ENCODE measurements at regions not wholly inside any gene's neighbourhood (a gene's known extent, or its start where the extent isn't known, plus 50 kb on each side); places are given as distances from the start of the nearest gene placed in this dataset.
"Not testable (repeated sequence)": the region's sequence is repeated elsewhere in the genome, so short reads cannot be mapped to it uniquely, and the experiment has no call there.

DNA sequence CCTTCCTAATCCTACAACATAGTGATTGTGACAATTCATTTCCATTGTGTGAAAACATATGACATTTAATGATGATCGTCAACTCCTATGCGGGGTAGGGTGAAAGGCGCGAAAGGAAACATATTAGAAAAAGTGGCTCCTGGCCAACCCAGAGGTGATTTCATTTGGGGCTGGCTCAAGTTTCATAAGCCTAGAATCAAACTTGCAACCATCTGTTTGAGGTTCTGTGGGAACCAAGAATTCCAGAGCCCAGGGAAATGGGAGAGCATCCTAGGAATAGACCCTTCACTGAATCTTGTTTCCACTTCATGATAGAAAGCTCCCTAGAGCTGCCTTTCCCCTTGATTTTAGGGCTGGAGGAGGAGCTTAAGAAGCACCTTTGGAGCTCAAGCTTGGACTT lies 101.3 kb upstream of the EGFL6 start:
- TF ChIP-seq TAF1 (IDR thresholded peaks at IDR 0.05; ENCODE audit: low read depth, low read length) (no peak), POU2F2 (IDR thresholded peaks at IDR 0.05; ENCODE audit: low read depth, low read length) (no peak), POLR2AphosphoS5 (IDR thresholded peaks at IDR 0.05; ENCODE audit: low read depth, low read length) (no peak), POLR2A (IDR thresholded peaks at IDR 0.05; ENCODE audit: low read depth, low read length) (no peak)
- FAIRE-seq (no peak), DNase-seq (ENCODE audit: insufficient read length, low spot score) (no peak)

DNA sequence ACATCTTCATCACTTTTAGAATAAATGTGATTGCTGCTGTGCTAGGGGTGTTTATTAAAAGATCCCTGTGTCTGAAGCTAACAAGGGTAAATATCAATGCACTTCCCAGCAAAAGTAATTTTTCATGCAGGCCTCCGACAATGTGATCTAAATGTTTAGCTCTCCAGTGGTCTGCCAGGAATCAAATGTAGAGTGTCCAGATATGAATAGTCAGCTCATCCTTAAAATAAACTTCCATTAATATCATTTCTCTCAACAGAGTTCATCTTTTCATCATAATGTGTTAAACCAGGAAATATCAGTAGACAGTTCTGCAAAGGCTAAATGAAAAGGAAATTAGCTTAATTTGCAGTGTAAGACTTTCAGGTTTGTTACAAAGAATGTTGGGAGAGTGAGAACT lies 102.2 kb upstream of the EGFL6 start:
- FAIRE-seq (no peak), DNase-seq (ENCODE audit: insufficient read length, low spot score) (no peak)
- TF ChIP-seq SPI1 (IDR thresholded peaks at IDR 0.05; ENCODE audit: low read depth, low read length), result no peak

DNA sequence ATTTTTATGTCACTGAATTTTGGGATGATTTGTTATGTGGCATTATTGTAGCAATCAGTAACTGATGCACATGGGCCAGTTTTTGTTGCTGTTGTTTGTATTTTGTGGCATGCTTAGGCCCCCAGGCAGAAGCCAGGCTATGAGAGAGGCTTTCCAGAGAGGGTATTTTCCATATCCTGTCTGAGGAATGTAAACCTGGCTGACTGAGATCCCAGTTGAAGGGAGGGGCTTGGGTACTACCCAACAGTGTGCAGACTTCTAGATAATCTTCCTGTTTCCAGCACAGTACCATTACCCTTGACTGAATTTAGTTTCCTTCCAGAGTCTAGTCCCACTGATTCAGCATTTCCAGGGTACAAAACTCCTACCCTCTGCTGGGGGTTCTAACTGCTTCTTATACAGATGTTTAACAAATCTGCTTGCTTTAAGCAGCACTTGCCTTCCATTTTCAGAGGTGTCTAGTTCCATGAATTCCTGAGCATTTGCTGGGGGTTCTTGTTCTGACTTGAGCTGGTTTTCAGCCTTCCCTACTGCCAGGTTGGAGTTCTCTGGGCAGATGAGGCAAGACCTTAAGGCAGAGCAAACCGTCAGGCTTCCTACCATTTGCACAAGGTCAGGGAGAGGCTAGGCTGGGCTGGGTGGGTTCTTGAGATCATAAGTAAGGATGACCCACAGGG lies 104.7 kb upstream of the EGFL6 start:
- TF ChIP-seq SPI1 (IDR thresholded peaks at IDR 0.05; ENCODE audit: low read depth, low read length) (no peak), PAX5 (IDR thresholded peaks at IDR 0.05; ENCODE audit: insufficient read depth, low read length, severe bottlenecking) (no peak), POLR2AphosphoS5 (IDR thresholded peaks at IDR 0.05; ENCODE audit: low read depth, low read length) (no peak), TAF1 (IDR thresholded peaks at IDR 0.05; ENCODE audit: low read depth, low read length) (no peak), POU2F2 (IDR thresholded peaks at IDR 0.05; ENCODE audit: low read depth, low read length) (no peak), POLR2A (IDR thresholded peaks at IDR 0.05; ENCODE audit: low read depth, low read length) (no peak)
- no peak for FAIRE-seq
- DNase-seq (ENCODE audit: insufficient read length, low spot score), result no peak

DNA sequence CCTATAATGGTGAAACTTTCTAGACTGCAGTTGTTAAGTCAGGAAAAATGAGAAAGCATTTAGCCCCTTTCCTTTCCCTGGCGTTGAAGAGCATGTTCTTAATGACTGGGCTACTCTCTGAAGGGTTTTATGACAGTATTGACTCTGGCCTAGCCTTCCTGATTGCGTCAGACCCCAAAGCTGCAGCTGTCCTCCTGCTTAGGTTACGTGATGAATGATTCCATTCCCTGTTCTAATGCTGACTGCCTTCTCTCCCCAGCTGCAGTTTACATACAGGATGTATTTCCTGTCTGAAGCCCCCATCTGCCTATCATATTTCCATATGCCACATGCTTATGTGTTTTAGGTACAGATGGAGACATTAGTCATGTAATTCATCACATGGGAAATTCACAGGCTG lies 105.8 kb upstream of the EGFL6 start:
- TF ChIP-seq TAF1 (IDR thresholded peaks at IDR 0.05; ENCODE audit: low read depth, low read length), result no peak
- FAIRE-seq (peak; percentile 28), DNase-seq (ENCODE audit: insufficient read length, low spot score) (no peak)

DNA sequence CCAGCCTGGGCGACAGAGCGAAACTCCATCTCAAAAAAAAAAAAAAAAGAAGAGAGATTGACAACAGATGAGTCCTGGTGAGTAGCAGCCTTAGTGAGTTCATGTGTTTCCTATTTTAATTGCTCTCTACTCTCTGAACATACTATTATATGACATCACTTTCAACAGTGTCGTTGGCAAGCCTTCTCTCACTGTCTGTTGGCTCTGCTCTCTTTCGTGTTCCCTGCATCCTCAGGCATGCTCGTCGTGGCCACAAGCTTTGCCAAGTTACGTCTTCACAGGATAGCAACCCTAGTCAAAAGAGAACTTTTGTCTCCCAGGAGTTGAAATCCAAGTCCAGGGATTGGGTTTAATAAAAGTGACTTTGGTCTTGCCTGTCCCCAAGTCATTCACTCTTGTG lies 117.1 kb upstream of the EGFL6 start:
- DNase-seq (ENCODE audit: insufficient read length, low spot score) (no peak), FAIRE-seq (peak; percentile 51)
- no peak for TF ChIP-seq TAF1 (IDR thresholded peaks at IDR 0.05; ENCODE audit: low read depth, low read length)
- no peak for TF ChIP-seq SPI1 (IDR thresholded peaks at IDR 0.05; ENCODE audit: low read depth, low read length)
- TF ChIP-seq PAX5 (IDR thresholded peaks at IDR 0.05; ENCODE audit: insufficient read depth, low read length, severe bottlenecking), result no peak
- TF ChIP-seq POLR2A (IDR thresholded peaks at IDR 0.05; ENCODE audit: low read depth, low read length), result no peak
- no peak for TF ChIP-seq POLR2AphosphoS5 (IDR thresholded peaks at IDR 0.05; ENCODE audit: low read depth, low read length)
- TF ChIP-seq POU2F2 (IDR thresholded peaks at IDR 0.05; ENCODE audit: low read depth, low read length), result no peak

DNA sequence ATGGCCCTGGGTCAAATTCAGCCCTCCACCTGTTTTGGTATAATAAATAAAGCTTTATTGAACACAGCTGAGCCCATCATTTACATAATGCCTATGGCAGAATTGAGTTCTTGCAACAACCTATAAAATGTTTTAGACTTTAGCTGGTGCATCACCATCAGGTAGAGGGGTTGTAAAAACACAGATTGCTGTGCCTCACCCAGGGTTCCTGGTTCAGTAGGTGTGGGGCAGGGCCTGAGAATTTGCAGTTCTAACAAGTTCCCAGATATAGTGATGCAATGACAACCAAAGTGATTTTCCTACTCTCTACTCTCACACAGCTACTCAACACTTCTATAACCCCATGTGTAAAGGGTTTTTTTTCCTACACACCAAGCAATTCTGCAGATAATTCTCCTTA lies 120.0 kb upstream of the EGFL6 start:
- TF ChIP-seq PAX5 (IDR thresholded peaks at IDR 0.05; ENCODE audit: insufficient read depth, low read length, severe bottlenecking), result no peak
- TF ChIP-seq SPI1 (IDR thresholded peaks at IDR 0.05; ENCODE audit: low read depth, low read length), result no peak
- TF ChIP-seq TAF1 (IDR thresholded peaks at IDR 0.05; ENCODE audit: low read depth, low read length), result no peak
- TF ChIP-seq POLR2A (IDR thresholded peaks at IDR 0.05; ENCODE audit: low read depth, low read length), result no peak
- TF ChIP-seq POLR2AphosphoS5 (IDR thresholded peaks at IDR 0.05; ENCODE audit: low read depth, low read length), result no peak
- TF ChIP-seq POU2F2 (IDR thresholded peaks at IDR 0.05; ENCODE audit: low read depth, low read length), result no peak
- no peak for DNase-seq (ENCODE audit: insufficient read length, low spot score)
- no peak for FAIRE-seq

DNA sequence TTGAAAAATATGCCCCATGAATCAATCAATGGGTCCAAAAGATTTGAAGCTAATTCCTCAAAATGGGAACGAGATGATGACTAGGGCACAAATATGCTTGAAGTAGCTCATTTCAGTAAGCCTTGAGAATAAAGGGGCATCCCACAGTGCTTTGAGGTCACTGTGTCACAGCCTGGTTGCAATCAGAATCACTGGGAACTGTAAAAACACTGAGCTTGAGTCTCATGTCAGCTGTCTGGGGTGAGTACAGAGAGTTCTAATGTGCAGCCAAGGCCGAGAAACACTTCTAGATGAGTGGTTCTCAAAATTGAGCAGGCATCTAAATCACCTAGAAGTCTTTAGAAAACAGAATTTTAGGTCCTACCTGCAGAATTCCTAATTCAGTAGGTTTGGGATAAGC lies 120.5 kb upstream of the EGFL6 start:
- DNase-seq (ENCODE audit: insufficient read length, low spot score) (no peak), FAIRE-seq (no peak)
- TF ChIP-seq TAF1 (IDR thresholded peaks at IDR 0.05; ENCODE audit: low read depth, low read length) (no peak), POU2F2 (IDR thresholded peaks at IDR 0.05; ENCODE audit: low read depth, low read length) (no peak), POLR2A (IDR thresholded peaks at IDR 0.05; ENCODE audit: low read depth, low read length) (no peak), SPI1 (IDR thresholded peaks at IDR 0.05; ENCODE audit: low read depth, low read length) (no peak), PAX5 (IDR thresholded peaks at IDR 0.05; ENCODE audit: insufficient read depth, low read length, severe bottlenecking) (no peak), POLR2AphosphoS5 (IDR thresholded peaks at IDR 0.05; ENCODE audit: low read depth, low read length) (no peak)

DNA sequence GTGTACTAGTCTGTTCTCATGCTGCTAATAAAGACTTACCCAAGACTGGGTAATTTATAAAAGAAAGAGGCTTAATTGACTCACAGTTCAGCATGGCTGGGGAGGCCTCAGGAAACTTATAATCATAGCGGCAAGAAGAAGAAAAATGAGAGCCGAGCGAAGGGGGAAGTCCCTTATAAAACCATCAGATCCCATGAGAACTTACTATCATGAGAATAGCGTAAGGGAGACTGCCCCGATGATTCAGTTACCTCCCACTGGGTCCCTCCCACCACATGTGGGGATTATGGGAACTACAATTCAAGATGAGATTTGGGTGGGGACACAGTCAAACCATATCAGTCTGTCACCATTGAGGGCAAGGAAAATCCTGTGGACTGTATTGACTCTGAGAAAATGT lies 121.8 kb upstream of the ATXN3L start:
- not testable (repeated sequence) for DNase-seq (ENCODE audit: insufficient read length, low spot score); FAIRE-seq

DNA sequence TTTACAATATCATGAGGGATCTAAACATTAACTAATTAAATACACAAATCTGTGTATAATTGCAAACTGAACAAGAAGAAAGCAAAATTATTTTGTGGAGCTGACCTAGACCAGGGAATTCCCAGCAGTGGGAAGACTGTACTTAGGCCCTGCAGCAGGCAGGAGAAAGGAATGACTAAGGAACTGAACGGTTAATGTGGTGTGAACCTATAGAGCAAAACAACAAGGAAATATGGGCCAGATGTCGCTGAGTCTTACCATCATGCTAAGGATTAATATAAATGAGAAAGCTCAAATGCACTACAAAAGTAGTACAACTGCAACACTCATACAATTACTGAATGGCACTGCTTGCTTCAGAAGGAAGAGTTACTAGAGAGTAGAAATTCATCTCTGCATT lies 120.3 kb upstream of the ATXN3L start:
- FAIRE-seq (no peak), DNase-seq (ENCODE audit: insufficient read length, low spot score) (no peak)
- TF ChIP-seq POU2F2 (IDR thresholded peaks at IDR 0.05; ENCODE audit: low read depth, low read length) (no peak), SPI1 (IDR thresholded peaks at IDR 0.05; ENCODE audit: low read depth, low read length) (no peak), POLR2A (IDR thresholded peaks at IDR 0.05; ENCODE audit: low read depth, low read length) (no peak), TAF1 (IDR thresholded peaks at IDR 0.05; ENCODE audit: low read depth, low read length) (no peak), PAX5 (IDR thresholded peaks at IDR 0.05; ENCODE audit: insufficient read depth, low read length, severe bottlenecking) (no peak), POLR2AphosphoS5 (IDR thresholded peaks at IDR 0.05; ENCODE audit: low read depth, low read length) (no peak)

DNA sequence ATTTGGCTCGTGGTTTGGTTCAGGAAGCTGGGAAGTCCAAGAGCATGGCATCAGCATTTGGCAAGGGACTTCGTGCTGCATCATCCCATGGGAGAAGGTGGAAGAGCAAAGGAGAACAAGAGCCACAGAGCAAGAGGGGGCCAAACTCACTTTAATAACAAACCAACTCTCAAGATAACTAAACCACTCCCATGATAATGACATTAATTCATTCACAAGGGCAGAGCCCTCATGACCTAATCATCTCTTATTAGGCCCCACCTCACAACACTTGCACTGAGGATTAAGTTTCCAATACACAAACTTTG lies 113.4 kb upstream of the ATXN3L start:
- no peak for DNase-seq (ENCODE audit: insufficient read length, low spot score)
- no peak for FAIRE-seq
- TF ChIP-seq TAF1 (IDR thresholded peaks at IDR 0.05; ENCODE audit: low read depth, low read length) (no peak), POLR2A (IDR thresholded peaks at IDR 0.05; ENCODE audit: low read depth, low read length) (no peak), POU2F2 (IDR thresholded peaks at IDR 0.05; ENCODE audit: low read depth, low read length) (no peak), PAX5 (IDR thresholded peaks at IDR 0.05; ENCODE audit: insufficient read depth, low read length, severe bottlenecking) (no peak)
